NOMO-1 (cell line): ENCODE measurements at regions not wholly inside any gene's neighbourhood (a gene's known extent, or its start where the extent isn't known, plus 50 kb on each side); places are given as distances from the start of the nearest gene placed in this dataset.
"Not testable (repeated sequence)": the region's sequence is repeated elsewhere in the genome, so short reads cannot be mapped to it uniquely, and the experiment has no call there.

Experiments
- DNase-seq, 2 experiments: peaks; one replicate each; lab custom pipeline; 2025; ENCODE audit not compliant: unreplicated experiment in 2 of 2; lab: John Stamatoyannopoulos, UW

GRCh38 chr7:83882551-83882950 lies 233.6 kb upstream of the SEMA3E start:
- no peak for DNase-seq

DNA sequence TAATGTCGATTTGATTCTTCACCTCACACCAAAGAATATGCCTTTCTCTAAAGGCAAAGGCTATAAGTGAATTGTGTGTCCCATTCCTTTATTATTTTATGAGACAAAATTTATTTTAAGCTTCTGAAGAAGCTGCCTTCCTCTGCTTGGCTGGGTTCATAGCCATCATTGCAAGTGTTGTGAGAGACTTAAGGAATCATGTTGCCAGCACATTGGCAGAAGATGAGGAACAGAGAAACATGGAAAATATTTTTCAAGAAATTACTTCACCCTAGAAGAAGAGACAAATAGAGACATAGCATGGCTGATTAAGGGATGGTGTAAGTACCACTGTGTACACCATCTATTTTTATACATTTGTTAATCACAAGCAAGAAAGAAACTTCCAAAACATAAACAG lies 230.1 kb upstream of the SEMA3E start:
- no peak for DNase-seq

- DNase-seq = no peak
Measured at GRCh38 chr7:83878614-83879013, 229.7 kb upstream of the SEMA3E start.

DNA sequence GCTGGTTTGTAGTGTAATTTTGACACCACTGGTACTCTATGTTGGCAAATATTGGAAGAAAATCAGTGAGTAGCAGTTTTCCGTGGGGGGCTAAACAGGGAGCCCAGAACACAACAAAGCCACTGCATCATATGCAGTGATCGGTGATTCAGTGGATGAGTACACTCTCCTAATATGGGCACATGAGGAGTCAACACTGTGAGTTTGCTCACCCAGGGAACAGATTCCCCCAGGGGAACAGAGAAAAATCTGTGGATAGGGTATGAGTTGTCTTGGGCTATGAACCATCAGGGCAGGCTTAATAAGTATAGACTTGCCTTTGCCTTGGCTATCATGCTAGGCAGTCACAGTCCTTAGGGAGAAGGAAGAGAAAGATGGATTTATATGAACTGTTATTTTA lies 227.7 kb upstream of the SEMA3E start:
- no peak for DNase-seq

DNA sequence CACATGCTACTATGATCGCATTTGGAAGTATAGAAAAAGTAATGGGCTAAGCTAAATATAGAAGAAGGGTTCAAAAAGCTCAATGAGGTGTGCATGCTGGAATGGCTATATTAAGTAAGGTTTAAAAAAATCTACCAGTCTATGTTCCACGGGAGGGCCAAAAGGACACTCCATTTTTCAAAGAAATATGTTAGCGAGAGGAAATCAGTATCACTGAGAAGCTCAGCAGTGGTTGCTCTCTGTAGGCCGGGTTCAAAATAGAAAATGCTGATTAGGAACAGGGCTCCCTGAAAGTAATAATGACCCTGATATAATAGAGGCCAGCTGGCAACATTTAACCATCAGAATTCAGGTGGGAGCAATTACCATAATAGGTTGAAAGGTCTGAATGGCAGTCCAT lies 224.5 kb upstream of the SEMA3E start:
- no peak for DNase-seq

GRCh38 chr7:83872501-83872900 lies 223.6 kb upstream of the SEMA3E start:
- DNase-seq = no peak

DNA sequence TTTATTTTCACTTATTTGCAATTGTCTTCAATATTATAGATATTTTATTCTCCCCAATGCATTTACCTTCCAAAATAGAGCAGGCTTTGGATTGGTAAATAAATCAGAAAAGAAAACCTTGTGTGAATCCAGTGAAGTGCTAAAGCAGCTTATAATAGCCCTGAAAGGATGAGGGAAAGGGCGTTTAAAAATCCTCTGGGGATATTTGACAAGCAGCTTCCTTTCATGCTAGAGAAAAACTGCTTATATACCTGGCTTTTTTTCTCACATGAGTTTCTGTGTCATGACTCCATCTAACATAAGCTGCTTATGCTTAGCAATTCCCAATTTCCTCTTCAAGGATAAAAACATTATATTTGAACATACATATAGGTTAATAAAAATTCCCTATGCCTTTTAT lies 221.6 kb upstream of the SEMA3E start:
- DNase-seq = no peak

DNA sequence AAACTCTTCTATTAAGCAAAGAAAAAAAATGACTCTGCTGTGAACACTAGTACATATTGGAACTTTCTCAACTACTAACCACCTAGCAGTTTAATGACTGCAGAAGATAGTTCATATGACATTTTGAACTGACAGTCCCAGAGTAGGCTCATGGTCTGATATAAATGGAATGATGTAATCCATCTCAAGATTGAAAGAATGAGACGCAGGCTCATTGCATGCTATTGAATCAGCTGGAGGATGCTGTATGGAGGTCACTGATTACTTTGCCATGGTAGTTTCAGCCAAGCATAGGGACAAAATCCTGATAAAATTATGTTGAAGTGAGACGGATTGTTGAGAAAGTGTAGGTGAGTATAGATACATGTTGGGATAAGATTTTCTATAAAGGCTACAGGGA lies 217.6 kb upstream of the SEMA3E start:
- no peak for DNase-seq

DNA sequence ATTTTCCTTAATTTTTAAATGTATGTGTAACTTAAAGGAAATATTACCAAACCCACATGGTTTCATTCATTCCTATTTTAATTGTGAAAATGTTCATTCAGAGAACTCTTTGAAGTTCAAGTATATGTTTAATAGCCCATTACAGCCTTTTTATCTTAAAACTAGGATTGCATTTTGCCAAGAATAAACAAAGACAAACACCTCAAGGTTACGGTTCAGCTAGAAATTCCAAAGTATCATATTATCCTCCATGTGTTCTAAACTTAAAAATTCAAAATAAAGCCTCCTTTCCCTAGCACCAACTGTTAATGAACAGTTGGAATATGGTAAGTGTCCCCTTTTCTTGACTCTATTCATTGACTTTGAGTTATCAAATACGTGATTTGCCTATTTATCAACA lies 215.6 kb upstream of the SEMA3E start:
- DNase-seq = no peak

- DNase-seq = no peak
Measured at GRCh38 chr7:83863906-83864305, 215.0 kb upstream of the SEMA3E start.

DNA sequence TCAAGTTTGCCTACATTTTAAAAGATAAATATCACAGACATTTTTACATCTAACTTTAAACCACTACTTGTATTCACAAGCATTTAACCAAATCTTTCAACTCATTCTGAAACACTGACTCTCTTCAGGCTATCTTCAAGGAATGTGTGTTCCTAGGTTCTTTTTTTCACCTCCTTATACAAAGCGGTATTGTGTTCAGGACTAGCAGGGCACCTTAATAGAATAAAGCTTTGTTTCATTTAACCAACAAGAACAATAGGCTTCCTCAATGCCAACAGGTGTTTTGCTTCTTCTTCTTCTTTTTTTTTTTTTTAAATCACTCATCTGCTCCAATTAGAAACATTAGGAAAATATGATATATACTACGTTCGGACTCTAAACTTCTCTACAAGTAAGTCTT lies 212.9 kb upstream of the SEMA3E start:
- no peak for DNase-seq

- no peak for DNase-seq
Measured at GRCh38 chr7:83859827-83860226, 210.9 kb upstream of the SEMA3E start.

DNA sequence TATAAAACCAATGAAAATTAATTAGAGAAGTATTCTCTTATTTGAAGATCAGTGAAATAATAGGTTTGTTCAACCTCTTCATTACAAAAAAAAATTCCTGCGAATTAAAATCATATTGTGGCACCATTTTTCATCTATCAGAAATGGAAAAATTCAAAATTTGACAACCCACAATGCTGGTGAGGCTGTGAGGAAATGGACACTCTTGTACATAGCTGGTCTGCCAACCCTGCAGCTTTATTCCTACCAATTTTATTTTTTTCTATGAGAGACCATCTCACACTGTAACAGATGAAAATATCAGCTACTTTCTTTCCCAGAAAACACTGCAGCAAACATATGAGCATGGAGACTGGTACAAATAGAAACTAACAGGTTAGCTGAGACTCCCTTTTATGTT lies 208.8 kb upstream of the SEMA3E start:
- DNase-seq = no peak

GRCh38 chr7:83856094-83856493 lies 207.2 kb upstream of the SEMA3E start:
- no peak for DNase-seq

DNA sequence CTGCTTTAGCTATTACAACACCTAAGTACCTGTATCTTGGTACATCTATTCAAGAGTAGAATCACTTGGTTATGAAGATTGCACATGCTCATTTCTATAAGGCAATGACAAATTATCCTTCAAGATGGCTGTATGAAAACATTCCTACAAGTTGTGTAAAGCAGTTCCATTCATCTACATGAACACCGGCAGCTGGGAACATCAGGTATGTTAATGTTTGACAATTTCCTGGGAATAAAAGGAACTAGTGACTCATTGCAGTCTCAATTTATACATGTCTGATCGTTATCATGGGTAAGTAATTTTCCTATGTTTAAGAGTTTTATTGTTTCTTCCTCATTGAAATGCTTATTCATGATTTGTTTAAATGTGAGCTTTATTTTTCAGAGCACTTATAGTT lies 203.2 kb upstream of the SEMA3E start:
- no peak for DNase-seq

- no peak for DNase-seq
Measured at GRCh38 chr7:83851551-83851950, 202.6 kb upstream of the SEMA3E start.

GRCh38 chr7:83850941-83851340 lies 202.0 kb upstream of the SEMA3E start:
- DNase-seq = no peak

- no peak for DNase-seq
Measured at GRCh38 chr7:83850125-83850524, 201.2 kb upstream of the SEMA3E start.

- no peak for DNase-seq
Measured at GRCh38 chr7:83849131-83849530, 200.2 kb upstream of the SEMA3E start.

- no peak for DNase-seq
Measured at GRCh38 chr7:83842894-83843293, 194.0 kb upstream of the SEMA3E start.

- no peak for DNase-seq
Measured at GRCh38 chr7:83837683-83838082, 188.7 kb upstream of the SEMA3E start.

- no peak for DNase-seq
Measured at GRCh38 chr7:83836028-83836427, 187.1 kb upstream of the SEMA3E start.

GRCh38 chr7:83835424-83835823 lies 186.5 kb upstream of the SEMA3E start:
- no peak for DNase-seq

GRCh38 chr7:83833721-83834120 lies 184.8 kb upstream of the SEMA3E start:
- not testable (repeated sequence) for DNase-seq
